Activated naive CD8-positive, alpha-beta T cell (primary cell): ENCODE measurements at regions not wholly inside any gene's neighbourhood (a gene's known extent, or its start where the extent isn't known, plus 50 kb on each side); places are given as distances from the start of the nearest gene placed in this dataset.

Experiments
- H3K27ac Mint-ChIP-seq: one replicate; pipeline ENCODE4 v1.8.0; 2021; ENCODE audit warnings: mixed read lengths
- H3K27me3 Mint-ChIP-seq: one replicate; pipeline ENCODE4 v1.8.0; 2021; ENCODE audit warnings: mixed read lengths
- H3K36me3 Mint-ChIP-seq: one replicate; pipeline ENCODE4 v1.8.0; 2021; ENCODE audit warnings: mixed read lengths
- H3K4me1 Mint-ChIP-seq: one replicate; pipeline ENCODE4 v1.8.0; 2021; ENCODE audit warnings: low read depth, mixed read lengths
- H3K4me3 Mint-ChIP-seq: one replicate; pipeline ENCODE4 v1.8.0; 2021; ENCODE audit warnings: mild to moderate bottlenecking, mixed read lengths
- H3K9me3 Mint-ChIP-seq: one replicate; pipeline ENCODE4 v1.8.0; 2021; ENCODE audit warnings: low read depth, mixed read lengths

DNA sequence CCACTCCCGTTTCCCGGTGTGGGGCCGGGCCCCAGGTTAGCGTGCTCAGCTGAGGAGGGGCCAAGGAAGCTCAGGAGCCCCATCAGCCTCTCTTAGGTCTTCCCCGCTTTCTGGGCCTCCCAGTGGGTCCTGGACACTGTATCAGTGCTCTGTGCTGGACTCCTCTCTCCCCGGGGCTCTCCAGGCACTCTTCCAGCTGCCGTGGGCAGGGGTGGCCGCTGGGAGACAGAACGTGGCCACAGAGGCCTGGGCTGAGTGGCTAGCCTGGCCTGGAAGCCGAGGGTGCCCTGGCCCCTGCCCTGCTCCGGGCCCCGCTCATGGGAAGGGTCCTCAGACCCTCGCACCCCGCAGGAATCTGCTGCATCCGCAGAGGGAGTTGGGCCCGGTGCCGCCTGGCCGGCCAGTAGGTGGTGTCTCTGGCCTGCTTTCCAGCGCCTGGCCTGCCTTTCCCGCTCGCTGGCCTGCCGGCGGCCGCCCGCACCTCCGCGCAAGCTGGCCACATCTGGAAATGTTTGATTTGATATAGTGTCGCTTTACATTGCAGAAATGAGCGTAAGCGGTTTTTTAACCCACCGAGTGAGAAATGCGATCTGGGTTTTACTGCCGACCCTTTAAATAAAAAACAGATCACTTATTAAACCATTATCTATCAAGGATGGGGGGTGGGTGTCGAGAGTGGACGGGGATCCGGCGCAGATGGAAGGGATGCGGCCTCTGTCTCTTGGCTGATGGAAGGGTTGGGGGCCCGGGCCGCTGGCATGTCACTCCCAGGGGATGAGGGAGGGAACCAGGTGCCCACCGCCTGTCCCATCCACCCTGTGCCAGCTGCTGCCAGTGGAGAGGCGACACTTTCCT is 74.4 kb upstream of the TTC34 start:
- Mint-ChIP-seq H3K4me1 (no peaks in the 10 kb centered on the region), H3K27ac (no peak overlapping the region), H3K36me3 (peaks cover 2% of the 10 kb centered on the region), H3K9me3 (no peaks in the 10 kb centered on the region), H3K4me3 (no peak overlapping the region), H3K27me3 (no peaks in the 10 kb centered on the region)

DNA sequence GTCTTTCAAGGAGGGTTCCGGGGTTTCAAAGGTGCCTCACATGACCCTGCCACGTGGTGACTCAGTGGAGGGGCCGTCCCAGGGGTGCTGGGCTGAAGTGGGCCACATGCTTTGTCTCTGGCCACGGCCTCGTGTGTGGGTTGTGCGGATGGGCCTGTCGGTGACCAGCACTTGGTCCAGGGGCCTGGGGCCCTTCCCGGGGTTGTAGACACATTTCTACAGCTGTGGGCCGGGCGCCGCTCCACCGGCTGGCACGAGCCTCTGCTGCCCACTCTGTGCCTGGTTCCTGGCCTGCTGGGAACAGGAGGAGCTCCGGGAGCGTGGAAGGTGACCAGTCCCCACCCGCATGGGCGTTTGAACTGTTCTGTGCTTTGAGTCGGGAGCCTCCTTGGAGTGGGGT is 75.4 kb upstream of the TTC34 start:
- Mint-ChIP-seq H3K27ac (no peak overlapping the region), H3K4me1 (no peaks in the 10 kb centered on the region), H3K4me3 (no peak overlapping the region), H3K9me3 (no peaks in the 10 kb centered on the region), H3K36me3 (no peaks in the 10 kb centered on the region), H3K27me3 (no peaks in the 10 kb centered on the region)

DNA sequence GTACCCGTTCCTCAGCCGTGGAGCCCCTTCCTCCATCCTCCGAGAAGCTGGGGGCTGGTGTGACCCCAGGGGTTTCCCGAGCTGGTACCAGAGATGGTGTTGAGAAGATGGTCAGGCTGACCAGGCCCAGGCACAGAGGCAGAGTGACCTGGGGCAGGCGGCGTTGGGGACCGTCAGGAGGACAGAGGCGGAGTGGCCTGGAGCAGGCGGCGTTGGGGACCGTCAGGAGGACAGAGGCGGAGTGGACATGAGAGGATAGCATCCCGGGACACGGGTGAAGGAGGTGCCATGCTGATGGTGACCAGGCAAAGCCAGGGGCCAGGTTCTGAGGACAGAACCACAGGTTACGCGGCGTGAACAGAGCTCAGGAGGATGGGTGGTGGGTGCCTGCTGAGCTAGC is 75.9 kb upstream of the TTC34 start:
- no peaks in the 10 kb centered on the region for H3K27me3 Mint-ChIP-seq
- no peaks in the 10 kb centered on the region for H3K9me3 Mint-ChIP-seq
- H3K4me3 Mint-ChIP-seq: no peak overlapping the region
- H3K36me3 Mint-ChIP-seq: no peaks in the 10 kb centered on the region
- no peaks in the 10 kb centered on the region for H3K4me1 Mint-ChIP-seq
- no peak overlapping the region for H3K27ac Mint-ChIP-seq

DNA sequence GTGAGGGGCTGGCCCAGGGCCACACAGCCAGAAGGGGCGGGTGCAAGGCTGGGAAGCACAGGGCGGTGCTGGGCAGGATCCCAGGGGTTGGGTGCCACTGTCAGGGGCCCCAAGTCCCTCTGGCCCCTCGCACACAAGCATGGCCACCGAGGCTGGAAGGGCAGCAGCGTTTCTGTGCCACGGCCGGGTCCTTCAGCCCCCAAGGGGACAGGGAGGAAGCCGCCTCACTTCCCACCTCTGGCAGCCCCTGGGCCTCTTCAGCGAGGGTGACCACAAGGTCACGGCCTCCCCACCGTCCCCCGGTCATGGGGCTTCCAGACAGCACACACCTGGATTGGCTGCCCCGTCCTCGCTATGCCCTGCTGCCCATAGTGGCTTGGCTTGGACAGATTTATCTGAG is 77.1 kb upstream of the TTC34 start:
- H3K4me3 Mint-ChIP-seq: no peak overlapping the region

GRCh38 chr1:2879026-2879425 is 77.5 kb upstream of the TTC34 start:
- no peaks in the 10 kb centered on the region for H3K4me1 Mint-ChIP-seq
- H3K36me3 Mint-ChIP-seq: no peaks in the 10 kb centered on the region
- no peak overlapping the region for H3K4me3 Mint-ChIP-seq
- no peaks in the 10 kb centered on the region for H3K27me3 Mint-ChIP-seq
- H3K27ac Mint-ChIP-seq: no peak overlapping the region
- no peaks in the 10 kb centered on the region for H3K9me3 Mint-ChIP-seq

More for the DNA sequence above, 77.1 kb upstream of the TTC34 start:
- Mint-ChIP-seq H3K9me3 (no peaks in the 10 kb centered on the region), H3K4me1 (no peaks in the 10 kb centered on the region), H3K36me3 (no peaks in the 10 kb centered on the region), H3K27ac (no peak overlapping the region), H3K27me3 (no peaks in the 10 kb centered on the region)

DNA sequence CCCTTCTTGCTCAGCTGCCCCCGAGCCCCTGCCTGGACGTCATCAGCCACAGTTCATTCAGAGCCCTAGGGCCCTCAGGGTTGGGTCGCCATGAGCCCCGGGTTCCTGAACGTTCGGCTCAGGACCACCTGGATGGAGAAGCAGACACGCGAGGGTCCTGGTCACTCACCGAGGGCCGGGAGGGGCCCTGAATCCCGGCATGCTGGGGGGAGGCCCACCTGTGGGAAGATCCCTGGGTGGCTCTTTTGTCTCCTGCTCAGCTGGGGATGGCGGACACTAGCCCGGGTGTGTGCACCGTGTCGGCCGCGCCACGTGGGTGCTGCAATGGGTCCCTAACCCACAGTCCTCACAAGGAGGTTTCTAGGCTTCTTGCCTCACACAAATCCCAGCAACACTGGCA is 78.1 kb upstream of the TTC34 start:
- Mint-ChIP-seq H3K27ac (no peak overlapping the region), H3K9me3 (no peaks in the 10 kb centered on the region), H3K27me3 (no peaks in the 10 kb centered on the region), H3K36me3 (no peaks in the 10 kb centered on the region), H3K4me3 (no peak overlapping the region), H3K4me1 (no peaks in the 10 kb centered on the region)

- Mint-ChIP-seq H3K27ac (no peak overlapping the region), H3K36me3 (no peaks in the 10 kb centered on the region), H3K4me1 (no peaks in the 10 kb centered on the region), H3K4me3 (no peak overlapping the region), H3K9me3 (no peaks in the 10 kb centered on the region), H3K27me3 (no peaks in the 10 kb centered on the region)
Measured at GRCh38 chr1:2880086-2880485, 78.6 kb upstream of the TTC34 start.

DNA sequence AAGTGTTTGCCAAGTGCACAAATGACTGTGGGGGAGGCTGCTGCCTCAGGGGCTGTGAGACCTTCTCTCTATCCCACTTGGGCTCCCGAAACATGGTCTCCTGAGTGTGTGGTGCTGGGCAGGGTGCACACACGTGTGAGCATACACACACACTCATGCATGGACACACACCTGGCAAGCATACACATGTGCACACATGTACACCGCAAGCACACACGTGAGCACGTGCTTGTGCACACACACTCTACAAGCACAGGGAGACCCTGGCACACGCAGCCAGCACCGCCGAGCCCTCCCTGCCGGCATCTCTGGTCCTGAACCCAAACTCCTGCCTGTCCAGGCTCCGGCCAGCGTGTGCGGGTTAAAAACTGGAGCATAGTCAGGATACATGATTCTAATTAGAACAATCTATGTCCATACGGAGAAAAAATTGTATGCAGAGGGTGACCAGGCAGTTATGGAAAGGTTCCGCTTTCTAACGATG is 79.4 kb upstream of the TTC34 start:
- no peaks in the 10 kb centered on the region for H3K9me3 Mint-ChIP-seq
- no peaks in the 10 kb centered on the region for H3K4me1 Mint-ChIP-seq
- no peaks in the 10 kb centered on the region for H3K36me3 Mint-ChIP-seq
- H3K27me3 Mint-ChIP-seq: no peaks in the 10 kb centered on the region
- no peak overlapping the region for H3K4me3 Mint-ChIP-seq
- no peak overlapping the region for H3K27ac Mint-ChIP-seq

DNA sequence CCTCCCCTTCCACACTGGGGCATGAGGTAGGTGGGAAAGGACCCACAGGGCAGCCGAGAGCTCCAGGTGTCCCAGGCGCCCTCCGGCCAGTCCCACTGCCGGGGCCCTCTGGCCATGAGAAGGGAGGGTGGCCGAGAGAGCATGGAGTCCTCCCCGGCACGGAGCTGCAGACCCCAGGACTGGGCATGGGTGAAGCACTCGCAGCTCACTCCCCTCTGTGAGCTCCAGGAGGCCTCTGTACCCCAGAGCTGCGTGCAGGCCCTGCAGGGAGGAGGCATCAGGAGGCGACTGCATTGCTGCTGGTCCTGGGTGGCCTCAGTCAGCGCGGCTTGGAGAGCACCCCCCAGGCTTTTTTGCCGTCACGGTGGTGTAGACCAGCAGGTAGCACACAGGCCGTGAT is 80.1 kb upstream of the TTC34 start:
- H3K27ac Mint-ChIP-seq: no peak overlapping the region
- H3K4me1 Mint-ChIP-seq: no peaks in the 10 kb centered on the region
- no peaks in the 10 kb centered on the region for H3K9me3 Mint-ChIP-seq
- no peak overlapping the region for H3K4me3 Mint-ChIP-seq
- H3K27me3 Mint-ChIP-seq: no peaks in the 10 kb centered on the region
- no peaks in the 10 kb centered on the region for H3K36me3 Mint-ChIP-seq

GRCh38 chr1:2882966-2883696 is 81.6 kb upstream of the TTC34 start:
- Mint-ChIP-seq H3K9me3 (no peaks in the 10 kb centered on the region), H3K36me3 (no peaks in the 10 kb centered on the region), H3K27ac (no peak overlapping the region), H3K4me1 (no peaks in the 10 kb centered on the region), H3K4me3 (no peak overlapping the region), H3K27me3 (no peaks in the 10 kb centered on the region)

GRCh38 chr1:2885001-2885400 is 83.5 kb upstream of the TTC34 start:
- peaks cover 4% of the 10 kb centered on the region for H3K4me1 Mint-ChIP-seq
- no peak overlapping the region for H3K27ac Mint-ChIP-seq
- H3K4me3 Mint-ChIP-seq: no peak overlapping the region
- H3K36me3 Mint-ChIP-seq: no peaks in the 10 kb centered on the region
- no peaks in the 10 kb centered on the region for H3K27me3 Mint-ChIP-seq
- no peaks in the 10 kb centered on the region for H3K9me3 Mint-ChIP-seq

- Mint-ChIP-seq H3K4me3 (no peak overlapping the region), H3K9me3 (no peaks in the 10 kb centered on the region), H3K36me3 (no peaks in the 10 kb centered on the region), H3K27ac (no peak overlapping the region), H3K27me3 (no peaks in the 10 kb centered on the region), H3K4me1 (peaks cover 4% of the 10 kb centered on the region)
Measured at GRCh38 chr1:2886631-2887030, 85.1 kb upstream of the TTC34 start.

- Mint-ChIP-seq H3K27ac (no peak overlapping the region), H3K27me3 (no peaks in the 10 kb centered on the region), H3K4me3 (no peak overlapping the region), H3K36me3 (no peaks in the 10 kb centered on the region), H3K4me1 (peaks cover 6% of the 10 kb centered on the region), H3K9me3 (no peaks in the 10 kb centered on the region)
Measured at GRCh38 chr1:2887941-2888855, 86.7 kb upstream of the TTC34 start.

DNA sequence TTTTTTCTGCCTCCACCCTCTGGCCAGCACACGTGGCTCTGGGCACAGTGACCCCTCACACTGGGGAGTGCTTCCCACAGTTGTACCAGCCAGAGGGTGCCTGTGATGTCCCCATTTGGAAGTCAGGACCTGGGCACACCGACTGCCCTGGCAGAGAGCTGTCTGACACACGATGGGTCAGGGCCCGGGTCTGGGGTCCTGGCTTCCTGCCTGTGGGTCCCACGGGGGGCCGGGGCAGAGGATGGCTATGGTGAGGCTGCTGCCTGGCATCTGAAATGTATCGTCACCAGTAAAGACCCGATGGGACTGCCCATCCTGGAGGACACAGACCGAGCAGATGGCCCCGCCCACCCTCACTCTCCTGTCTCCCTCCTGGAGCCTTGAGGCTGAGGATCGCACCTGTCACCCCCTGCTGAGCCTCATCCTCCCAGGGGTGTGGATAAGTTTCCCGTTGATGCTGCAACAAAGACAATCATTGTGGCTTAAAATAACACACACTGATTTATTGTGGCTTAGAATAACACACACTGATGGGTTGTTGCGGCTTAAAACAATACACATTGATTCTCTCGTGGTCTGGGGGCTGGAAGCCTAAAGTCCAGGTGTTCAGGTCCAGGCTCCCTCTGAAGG is 88.8 kb upstream of the TTC34 start:
- Mint-ChIP-seq H3K4me3 (no peak overlapping the region), H3K9me3 (no peaks in the 10 kb centered on the region), H3K4me1 (peaks cover 14% of the 10 kb centered on the region), H3K27ac (no peak overlapping the region), H3K27me3 (no peaks in the 10 kb centered on the region), H3K36me3 (no peaks in the 10 kb centered on the region)
